ENCODE measurements at regions not wholly inside any gene's neighbourhood (a gene's known extent, or its start where the extent isn't known, plus 50 kb on each side); places are given as distances from the start of the nearest gene placed in this dataset.

- H4K20me1 ChIP-seq (ENCODE audit: insufficient read depth, low read length), result no peaks in the 10 kb centered on the region
- H3K27me3 ChIP-seq (ENCODE audit: insufficient read depth, low read length), result no peaks in the 10 kb centered on the region
- H3K9me2 ChIP-seq (ENCODE audit: low read depth, low read length), result no peaks in the 10 kb centered on the region
- no peak overlapping the region for H3K27ac ChIP-seq (ENCODE audit: low read depth, low read length, poor library complexity, severe bottlenecking)
- H3K36me3 ChIP-seq (ENCODE audit: insufficient read depth, low read length), result no peaks in the 10 kb centered on the region
- H3K4me3 ChIP-seq (ENCODE audit: low read depth, low read length, poor library complexity, severe bottlenecking), result no peak overlapping the region
- no peak for TF ChIP-seq CTCF (IDR thresholded peaks at IDR 0.05; ENCODE audit: low read length)
- no peak for TF ChIP-seq EZH2 (IDR thresholded peaks at IDR 0.05; ENCODE audit: borderline replicate concordance, low read length)
- H3K9me3 ChIP-seq (ENCODE audit: low read length), result no peaks in the 10 kb centered on the region
- no peak overlapping the region for H2AFZ ChIP-seq (ENCODE audit: low read length)
- no peak overlapping the region for H3K9ac ChIP-seq (ENCODE audit: low read length)
- no peaks in the 10 kb centered on the region for H3K79me2 ChIP-seq (ENCODE audit: insufficient read depth, low read length)
- no peaks in the 10 kb centered on the region for H3K4me1 ChIP-seq (ENCODE audit: insufficient read depth, low read length, severe bottlenecking)
- H3F3A ChIP-seq (ENCODE audit: insufficient read depth, low read length), result no peaks in the 10 kb centered on the region
- H3K4me2 ChIP-seq (ENCODE audit: low read length), result no peak overlapping the region
Measured at GRCh38 chr19:30280018-30280417, 92.2 kb upstream of the ZNF536 start.

DNA sequence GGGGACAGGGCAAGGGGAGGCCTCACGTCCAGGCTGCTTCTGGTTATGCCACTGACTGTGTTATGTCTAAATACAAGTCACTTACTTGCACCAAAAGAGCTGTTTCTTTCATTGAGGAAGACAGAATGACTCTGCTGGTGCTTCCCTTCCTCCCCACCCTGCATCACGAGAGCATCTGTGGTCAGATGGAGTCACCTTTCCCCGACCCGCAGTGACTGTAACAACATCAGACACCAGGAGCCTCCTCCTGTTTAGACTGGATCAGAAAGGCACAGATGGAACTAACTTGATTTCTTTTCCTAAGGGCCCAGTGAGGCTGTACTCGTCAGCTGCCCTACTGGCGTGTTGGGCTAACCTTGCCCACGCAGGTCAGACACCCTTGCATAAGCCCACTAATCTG is 90.3 kb upstream of the ZNF536 start:
- Histone ChIP-seq H3K9me3 (ENCODE audit: low read length) (no peaks in the 10 kb centered on the region), H3K4me3 (ENCODE audit: low read depth, low read length, poor library complexity, severe bottlenecking) (no peak overlapping the region), H4K20me1 (ENCODE audit: insufficient read depth, low read length) (no peaks in the 10 kb centered on the region), H3K27ac (ENCODE audit: low read depth, low read length, poor library complexity, severe bottlenecking) (no peak overlapping the region), H3K4me2 (ENCODE audit: low read length) (no peak overlapping the region), H2AFZ (ENCODE audit: low read length) (no peak overlapping the region), H3K79me2 (ENCODE audit: insufficient read depth, low read length) (no peaks in the 10 kb centered on the region), H3F3A (ENCODE audit: insufficient read depth, low read length) (no peaks in the 10 kb centered on the region), H3K4me1 (ENCODE audit: insufficient read depth, low read length, severe bottlenecking) (no peaks in the 10 kb centered on the region), H3K9ac (ENCODE audit: low read length) (no peak overlapping the region), H3K9me2 (ENCODE audit: low read depth, low read length) (no peaks in the 10 kb centered on the region), H3K27me3 (ENCODE audit: insufficient read depth, low read length) (no peaks in the 10 kb centered on the region), H3K36me3 (ENCODE audit: insufficient read depth, low read length) (no peaks in the 10 kb centered on the region)
- TF ChIP-seq EZH2 (IDR thresholded peaks at IDR 0.05; ENCODE audit: borderline replicate concordance, low read length) (no peak), CTCF (IDR thresholded peaks at IDR 0.05; ENCODE audit: low read length) (no peak)

DNA sequence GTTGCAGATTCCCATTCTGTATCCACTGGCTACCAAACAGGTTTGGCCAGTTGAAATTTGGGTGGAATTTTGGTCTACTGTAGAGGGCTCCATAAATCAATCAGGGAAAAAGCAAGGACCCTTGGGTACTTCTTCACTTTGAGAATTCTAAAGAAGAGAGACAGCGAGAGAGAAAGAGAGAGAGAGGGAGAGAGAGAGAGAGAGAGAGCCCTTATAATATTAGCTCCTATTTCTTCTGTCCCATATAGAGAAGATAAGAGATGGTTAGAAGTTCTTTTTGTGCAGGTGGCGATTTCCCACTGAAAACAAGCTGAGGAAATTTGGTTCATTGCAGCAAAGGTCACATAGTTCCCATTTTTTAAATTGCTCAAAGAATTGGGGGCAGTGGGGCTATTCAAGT is 88.6 kb upstream of the ZNF536 start:
- H3K36me3 ChIP-seq (ENCODE audit: insufficient read depth, low read length), result no peaks in the 10 kb centered on the region
- no peaks in the 10 kb centered on the region for H3K27me3 ChIP-seq (ENCODE audit: insufficient read depth, low read length)
- no peak overlapping the region for H3K27ac ChIP-seq (ENCODE audit: low read depth, low read length, poor library complexity, severe bottlenecking)
- no peaks in the 10 kb centered on the region for H3K9me3 ChIP-seq (ENCODE audit: low read length)
- TF ChIP-seq EZH2 (IDR thresholded peaks at IDR 0.05; ENCODE audit: borderline replicate concordance, low read length) (no peak), CTCF (IDR thresholded peaks at IDR 0.05; ENCODE audit: low read length) (no peak)
- no peaks in the 10 kb centered on the region for H3F3A ChIP-seq (ENCODE audit: insufficient read depth, low read length)
- no peak overlapping the region for H2AFZ ChIP-seq (ENCODE audit: low read length)
- H3K4me2 ChIP-seq (ENCODE audit: low read length), result no peak overlapping the region
- H3K79me2 ChIP-seq (ENCODE audit: insufficient read depth, low read length), result no peaks in the 10 kb centered on the region
- no peaks in the 10 kb centered on the region for H3K4me1 ChIP-seq (ENCODE audit: insufficient read depth, low read length, severe bottlenecking)
- no peak overlapping the region for H3K9ac ChIP-seq (ENCODE audit: low read length)
- H3K9me2 ChIP-seq (ENCODE audit: low read depth, low read length), result no peaks in the 10 kb centered on the region
- no peaks in the 10 kb centered on the region for H4K20me1 ChIP-seq (ENCODE audit: insufficient read depth, low read length)
- no peak overlapping the region for H3K4me3 ChIP-seq (ENCODE audit: low read depth, low read length, poor library complexity, severe bottlenecking)
